ENCODE measurements at regions not wholly inside any gene's neighbourhood (a gene's known extent, or its start where the extent isn't known, plus 50 kb on each side); places are given as distances from the start of the nearest gene placed in this dataset.

GRCh38 chr15:87489456-87489855, 767.1 kb downstream of the NTRK3 start:
- H3K9ac ChIP-seq (ENCODE audit: low read length), result no peak overlapping the region
- no peak overlapping the region for H3K4me2 ChIP-seq (ENCODE audit: low read length)
- H2AFZ ChIP-seq (ENCODE audit: low read depth, low read length), result no peak overlapping the region
- no peaks in the 10 kb centered on the region for H3K79me2 ChIP-seq (replicated peaks; ENCODE audit: insufficient read depth, low read length)
- no peaks in the 10 kb centered on the region for H3K27me3 ChIP-seq (ENCODE audit: insufficient read depth, low read depth, low read length)
- no peak overlapping the region for H3K4me3 ChIP-seq (ENCODE audit: low read length)
- no peaks in the 10 kb centered on the region for H3K36me3 ChIP-seq (ENCODE audit: insufficient read depth, low read length)
- no peak overlapping the region for H3K27ac ChIP-seq (ENCODE audit: low read length)
- TF ChIP-seq EP300 (conservative IDR thresholded peaks at IDR 0.05; ENCODE audit: poor library complexity, severe bottlenecking) (no peak), MXI1 (conservative IDR thresholded peaks at IDR 0.05; ENCODE audit: poor library complexity, severe bottlenecking) (no peak), TAF1 (IDR thresholded peaks at IDR 0.05; ENCODE audit: low read depth) (no peak), EZH2 (IDR thresholded peaks at IDR 0.05; ENCODE audit: borderline replicate concordance, insufficient read depth, low read length, poor library complexity, severe bottlenecking) (no peak), POLR2AphosphoS5 (IDR thresholded peaks at IDR 0.05) (no peak), RAD21 (conservative IDR thresholded peaks at IDR 0.05) (no peak), SMC3 (conservative IDR thresholded peaks at IDR 0.05; ENCODE audit: poor library complexity) (no peak)
- TF ChIP-seq, protein P1, sequence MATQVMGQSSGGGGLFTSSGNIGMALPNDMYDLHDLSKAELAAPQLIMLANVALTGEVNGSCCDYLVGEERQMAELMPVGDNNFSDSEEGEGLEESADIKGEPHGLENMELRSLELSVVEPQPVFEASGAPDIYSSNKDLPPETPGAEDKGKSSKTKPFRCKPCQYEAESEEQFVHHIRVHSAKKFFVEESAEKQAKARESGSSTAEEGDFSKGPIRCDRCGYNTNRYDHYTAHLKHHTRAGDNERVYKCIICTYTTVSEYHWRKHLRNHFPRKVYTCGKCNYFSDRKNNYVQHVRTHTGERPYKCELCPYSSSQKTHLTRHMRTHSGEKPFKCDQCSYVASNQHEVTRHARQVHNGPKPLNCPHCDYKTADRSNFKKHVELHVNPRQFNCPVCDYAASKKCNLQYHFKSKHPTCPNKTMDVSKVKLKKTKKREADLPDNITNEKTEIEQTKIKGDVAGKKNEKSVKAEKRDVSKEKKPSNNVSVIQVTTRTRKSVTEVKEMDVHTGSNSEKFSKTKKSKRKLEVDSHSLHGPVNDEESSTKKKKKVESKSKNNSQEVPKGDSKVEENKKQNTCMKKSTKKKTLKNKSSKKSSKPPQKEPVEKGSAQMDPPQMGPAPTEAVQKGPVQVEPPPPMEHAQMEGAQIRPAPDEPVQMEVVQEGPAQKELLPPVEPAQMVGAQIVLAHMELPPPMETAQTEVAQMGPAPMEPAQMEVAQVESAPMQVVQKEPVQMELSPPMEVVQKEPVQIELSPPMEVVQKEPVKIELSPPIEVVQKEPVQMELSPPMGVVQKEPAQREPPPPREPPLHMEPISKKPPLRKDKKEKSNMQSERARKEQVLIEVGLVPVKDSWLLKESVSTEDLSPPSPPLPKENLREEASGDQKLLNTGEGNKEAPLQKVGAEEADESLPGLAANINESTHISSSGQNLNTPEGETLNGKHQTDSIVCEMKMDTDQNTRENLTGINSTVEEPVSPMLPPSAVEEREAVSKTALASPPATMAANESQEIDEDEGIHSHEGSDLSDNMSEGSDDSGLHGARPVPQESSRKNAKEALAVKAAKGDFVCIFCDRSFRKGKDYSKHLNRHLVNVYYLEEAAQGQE (IDR thresholded peaks at IDR 0.05; ENCODE audit: borderline replicate concordance), result no peak
- TF ChIP-seq, protein P2, sequence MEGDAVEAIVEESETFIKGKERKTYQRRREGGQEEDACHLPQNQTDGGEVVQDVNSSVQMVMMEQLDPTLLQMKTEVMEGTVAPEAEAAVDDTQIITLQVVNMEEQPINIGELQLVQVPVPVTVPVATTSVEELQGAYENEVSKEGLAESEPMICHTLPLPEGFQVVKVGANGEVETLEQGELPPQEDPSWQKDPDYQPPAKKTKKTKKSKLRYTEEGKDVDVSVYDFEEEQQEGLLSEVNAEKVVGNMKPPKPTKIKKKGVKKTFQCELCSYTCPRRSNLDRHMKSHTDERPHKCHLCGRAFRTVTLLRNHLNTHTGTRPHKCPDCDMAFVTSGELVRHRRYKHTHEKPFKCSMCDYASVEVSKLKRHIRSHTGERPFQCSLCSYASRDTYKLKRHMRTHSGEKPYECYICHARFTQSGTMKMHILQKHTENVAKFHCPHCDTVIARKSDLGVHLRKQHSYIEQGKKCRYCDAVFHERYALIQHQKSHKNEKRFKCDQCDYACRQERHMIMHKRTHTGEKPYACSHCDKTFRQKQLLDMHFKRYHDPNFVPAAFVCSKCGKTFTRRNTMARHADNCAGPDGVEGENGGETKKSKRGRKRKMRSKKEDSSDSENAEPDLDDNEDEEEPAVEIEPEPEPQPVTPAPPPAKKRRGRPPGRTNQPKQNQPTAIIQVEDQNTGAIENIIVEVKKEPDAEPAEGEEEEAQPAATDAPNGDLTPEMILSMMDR (IDR thresholded peaks at IDR 0.05; ENCODE audit: poor library complexity, severe bottlenecking), result no peak
- no peaks in the 10 kb centered on the region for H3F3A ChIP-seq (ENCODE audit: insufficient read depth, low read length, poor library complexity, severe bottlenecking)
- H3K9me2 ChIP-seq (ENCODE audit: insufficient read depth, low read length), result no peaks in the 10 kb centered on the region
- H4K20me1 ChIP-seq (ENCODE audit: insufficient read depth), result no peaks in the 10 kb centered on the region
- H3K9me3 ChIP-seq (ENCODE audit: low read length), result no peaks in the 10 kb centered on the region

GRCh38 chr15:87487484-87487883, 769.1 kb downstream of the NTRK3 start:
- no peak for TF ChIP-seq POLR2AphosphoS5 (IDR thresholded peaks at IDR 0.05)
- TF ChIP-seq MXI1 (conservative IDR thresholded peaks at IDR 0.05; ENCODE audit: poor library complexity, severe bottlenecking), result no peak
- TF ChIP-seq, protein P2 (IDR thresholded peaks at IDR 0.05; ENCODE audit: poor library complexity, severe bottlenecking), result no peak
- TF ChIP-seq EZH2 (IDR thresholded peaks at IDR 0.05; ENCODE audit: borderline replicate concordance, insufficient read depth, low read length, poor library complexity, severe bottlenecking), result no peak
- no peak for TF ChIP-seq RAD21 (conservative IDR thresholded peaks at IDR 0.05)
- TF ChIP-seq, protein P1 (IDR thresholded peaks at IDR 0.05; ENCODE audit: borderline replicate concordance), result no peak
- no peak for TF ChIP-seq TAF1 (IDR thresholded peaks at IDR 0.05; ENCODE audit: low read depth)
- no peak for TF ChIP-seq EP300 (conservative IDR thresholded peaks at IDR 0.05; ENCODE audit: poor library complexity, severe bottlenecking)
- no peak for TF ChIP-seq SMC3 (conservative IDR thresholded peaks at IDR 0.05; ENCODE audit: poor library complexity)
- H3F3A ChIP-seq (ENCODE audit: insufficient read depth, low read length, poor library complexity, severe bottlenecking), result no peaks in the 10 kb centered on the region
- H3K27ac ChIP-seq (ENCODE audit: low read length), result no peak overlapping the region
- H3K36me3 ChIP-seq (ENCODE audit: insufficient read depth, low read length), result no peaks in the 10 kb centered on the region
- H3K4me2 ChIP-seq (ENCODE audit: low read length), result no peak overlapping the region
- H3K9me3 ChIP-seq (ENCODE audit: low read length), result no peaks in the 10 kb centered on the region
- H3K9me2 ChIP-seq (ENCODE audit: insufficient read depth, low read length), result no peaks in the 10 kb centered on the region
- no peaks in the 10 kb centered on the region for H4K20me1 ChIP-seq (ENCODE audit: insufficient read depth)
- H3K4me3 ChIP-seq (ENCODE audit: low read length), result no peak overlapping the region
- no peaks in the 10 kb centered on the region for H3K79me2 ChIP-seq (replicated peaks; ENCODE audit: insufficient read depth, low read length)
- no peak overlapping the region for H2AFZ ChIP-seq (ENCODE audit: low read depth, low read length)
- no peak overlapping the region for H3K9ac ChIP-seq (ENCODE audit: low read length)
- H3K27me3 ChIP-seq (ENCODE audit: insufficient read depth, low read depth, low read length), result no peaks in the 10 kb centered on the region

All from neural cell (in vitro differentiated cells).